HEK293 (cell line): ENCODE measurements at regions not wholly inside any gene's neighbourhood (a gene's known extent, or its start where the extent isn't known, plus 50 kb on each side); places are given as distances from the start of the nearest gene placed in this dataset.

ENCODE experiments used
- CTCF ChIA-PET: fragments of 350-600 bp; formaldehyde crosslinking; extraction: SDS; loops from one replicate; lab custom pipeline; 2021; ENCODE audit warnings: antibody characterized with exemption; lab: Yijun Ruan, JAX
- POLR2A ChIA-PET: fragments of 300-600 bp; formaldehyde crosslinking; extraction: SDS; loops from one replicate; lab custom pipeline; 2020; ENCODE audit warnings: antibody characterized with exemption, inconsistent platforms; lab: Yijun Ruan, JAX
- H3K27ac ChIP-seq: fragments of 200-500 bp; sonication (Bioruptor generic); 2 replicates; pipeline ENCODE4 v1.5.1; 2014; ENCODE audit warnings: low read depth, low read length, control low read depth, inconsistent platforms; ENCODE audit errors: extremely low read depth
- H3K36me3 ChIP-seq, 2 experiments: fragments of 200-500 bp in 1 of 2; sonication (Bioruptor generic) in 1 of 2; 1 replicate in 1 of 2; 2 replicates in 1 of 2; pipeline ENCODE4 v1.5.1; 2014 to 2017; ENCODE audit warnings: inconsistent platforms in 2 of 2, low read length in 2 of 2; ENCODE audit not compliant: control insufficient read depth in 2 of 2, insufficient read depth in 1 of 2
- H3K4me1 ChIP-seq: fragments of 200-500 bp; sonication (Bioruptor generic); 2 replicates; pipeline ENCODE4 v1.5.1; 2014; ENCODE audit warnings: mild to moderate bottlenecking, low read length, inconsistent platforms; ENCODE audit not compliant: control insufficient read depth, insufficient read depth
- H3K4me3 ChIP-seq: 2 replicates; pipeline ENCODE4 v1.5.1; 2011; ENCODE audit warnings: low read depth, mild to moderate bottlenecking, control low read depth, low read length, moderate library complexity
- H3K9me3 ChIP-seq: fragments of 200-500 bp; sonication (Bioruptor generic); 2 replicates; pipeline ENCODE4 v1.5.1; 2014; ENCODE audit warnings: low read depth, low read length, inconsistent platforms; ENCODE audit not compliant: control insufficient read depth, insufficient read depth
- BCL11A ChIP-seq: fragments of 450-650 bp; formaldehyde crosslinking; IDR thresholded peaks from 2 replicates; pipeline ENCODE4 v1.5.1; 2016; ENCODE audit warnings: low read depth, missing biosample characterization, missing genetic modification characterization
- SP3 ChIP-seq: fragments of 450-650 bp; formaldehyde crosslinking; IDR thresholded peaks from 2 replicates; pipeline ENCODE4 v1.5.1; 2016; ENCODE audit warnings: missing biosample characterization, missing genetic modification characterization
- SP7 ChIP-seq: fragments of 450-650 bp; formaldehyde crosslinking; IDR thresholded peaks from 2 replicates; pipeline ENCODE4 v1.5.1; 2016; ENCODE audit warnings: missing biosample characterization, missing genetic modification characterization
- TSHZ1 ChIP-seq: fragments of 450-650 bp; formaldehyde crosslinking; IDR thresholded peaks from 2 replicates; pipeline ENCODE4 v1.5.1; 2016; ENCODE audit warnings: missing biosample characterization, missing genetic modification characterization, borderline replicate concordance
- ZBTB21 ChIP-seq: fragments of 450-650 bp; formaldehyde crosslinking; IDR thresholded peaks from 2 replicates; pipeline ENCODE4 v1.5.1; 2017; ENCODE audit warnings: missing biosample characterization, missing genetic modification characterization
- ZBTB7A ChIP-seq: fragments of 450-650 bp; formaldehyde crosslinking; IDR thresholded peaks from 2 replicates; pipeline ENCODE4 v1.5.1; 2016; ENCODE audit warnings: low read depth, missing biosample characterization, missing genetic modification characterization
- ZNF112 ChIP-seq: fragments of 450-650 bp; formaldehyde crosslinking; IDR thresholded peaks from 2 replicates; pipeline ENCODE4 v1.5.0; 2017; ENCODE audit warnings: missing biosample characterization, missing genetic modification characterization
- ZNF140 ChIP-seq: fragments of 450-650 bp; formaldehyde crosslinking; IDR thresholded peaks from 2 replicates; pipeline ENCODE4 v1.5.1; 2016; ENCODE audit warnings: missing biosample characterization, missing genetic modification characterization
- ZNF239 ChIP-seq: fragments of 450-650 bp; formaldehyde crosslinking; IDR thresholded peaks from 2 replicates; pipeline ENCODE4 v1.5.1; 2016; ENCODE audit warnings: missing biosample characterization, missing genetic modification characterization
- ZNF248 ChIP-seq: fragments of 450-650 bp; formaldehyde crosslinking; IDR thresholded peaks from 2 replicates; pipeline ENCODE4 v1.5.1; 2017; ENCODE audit warnings: missing biosample characterization, missing genetic modification characterization
- ZNF366 ChIP-seq: fragments of 450-650 bp; formaldehyde crosslinking; conservative IDR thresholded peaks from 2 replicates; pipeline ENCODE4 v1.5.1; 2016; ENCODE audit warnings: missing biosample characterization, missing genetic modification characterization
- ZNF398 ChIP-seq: fragments of 450-650 bp; formaldehyde crosslinking; IDR thresholded peaks from 2 replicates; pipeline ENCODE4 v1.5.1; 2017; ENCODE audit warnings: missing biosample characterization, missing genetic modification characterization
- ZNF426 ChIP-seq: fragments of 450-650 bp; formaldehyde crosslinking; IDR thresholded peaks from 2 replicates; pipeline ENCODE4 v1.5.1; 2017; ENCODE audit warnings: missing biosample characterization, missing genetic modification characterization, mild to moderate bottlenecking, inconsistent platforms, moderate library complexity
- ZNF510 ChIP-seq: fragments of 450-650 bp; formaldehyde crosslinking; IDR thresholded peaks from 2 replicates; pipeline ENCODE4 v1.5.1; 2018; ENCODE audit warnings: mild to moderate bottlenecking, missing genetic modification characterization, missing biosample characterization; ENCODE audit not compliant: insufficient replicate concordance
- ZNF513 ChIP-seq: fragments of 450-650 bp; IDR thresholded peaks from 2 replicates; pipeline ENCODE4 v1.5.1; 2018; ENCODE audit warnings: missing biosample characterization, missing genetic modification characterization
- ZNF624 ChIP-seq: fragments of 450-650 bp; formaldehyde crosslinking; IDR thresholded peaks from 2 replicates; pipeline ENCODE4 v1.5.1; 2017; ENCODE audit warnings: missing biosample characterization, missing genetic modification characterization
- ZNF677 ChIP-seq: fragments of 450-650 bp; IDR thresholded peaks from 2 replicates; pipeline ENCODE4 v1.5.0; 2018; ENCODE audit warnings: missing biosample characterization, mild to moderate bottlenecking, missing genetic modification characterization, moderate library complexity
- ZNF76 ChIP-seq: fragments of 450-650 bp; formaldehyde crosslinking; IDR thresholded peaks from 2 replicates; pipeline ENCODE4; 2016; ENCODE audit warnings: low read depth, missing biosample characterization, missing genetic modification characterization, borderline replicate concordance
- ZNF777 ChIP-seq: fragments of 450-650 bp; formaldehyde crosslinking; IDR thresholded peaks from 2 replicates; pipeline ENCODE4 v1.5.1; 2017; ENCODE audit warnings: missing biosample characterization, missing genetic modification characterization, borderline replicate concordance
- ZSCAN16 ChIP-seq: fragments of 450-650 bp; formaldehyde crosslinking; IDR thresholded peaks from 2 replicates; pipeline ENCODE4 v1.5.1; 2016; ENCODE audit warnings: missing biosample characterization, missing genetic modification characterization
- ZSCAN18 ChIP-seq: fragments of 450-650 bp; formaldehyde crosslinking; IDR thresholded peaks from 2 replicates; pipeline ENCODE4 v1.5.1; 2016; ENCODE audit warnings: missing biosample characterization, missing genetic modification characterization

GRCh38 chr1:221416142-221416541 is 325.7 kb downstream of the DUSP10 start (continued):
- no peak for TF ChIP-seq TSHZ1 (tag by site-specific recombination)
- TF ChIP-seq ZNF398 (tag by site-specific recombination): no peak
- no peak for TF ChIP-seq ZNF513
- TF ChIP-seq, all 188 proteins: peak for 0

GRCh38 chr1:221416723-221417122 is 325.2 kb downstream of the DUSP10 start:
- CTCF ChIA-PET: interaction anchor here (0.6 to 2.5 kb wide), 2 partner anchors 67 to 153 kb away, joined by 3 to 10 read pairs; no protein-coding TSS in a partner anchor
- Histone ChIP-seq H3K9me3 (no peaks in the 10 kb centered on the region), H3K4me1 (no peaks in the 10 kb centered on the region), H3K4me3 (no peak overlapping the region), H3K36me3 (no peaks in the 10 kb centered on the region), H3K27ac (no peak overlapping the region)
- POLR2A ChIA-PET: no interaction called here
- TF ChIP-seq BCL11A (tag by site-specific recombination) (no peak), ZNF76 (no peak), ZSCAN16 (tag by site-specific recombination) (no peak), SP3 (tag by site-specific recombination) (no peak), ZNF140 (tag by site-specific recombination) (no peak), ZNF239 (tag by site-specific recombination) (no peak), ZSCAN18 (tag by site-specific recombination) (no peak), ZBTB21 (tag by site-specific recombination) (no peak), ZBTB7A (tag by site-specific recombination) (no peak), ZNF510 (tag by site-specific recombination) (no peak), ZNF426 (no peak), ZNF112 (tag by site-specific recombination) (no peak), ZNF366 (tag by site-specific recombination) (no peak)

GRCh38 chr1:221418346-221418745 is 323.5 kb downstream of the DUSP10 start:
- Histone ChIP-seq H3K27ac (no peak overlapping the region), H3K9me3 (no peaks in the 10 kb centered on the region), H3K4me3 (no peak overlapping the region), H3K36me3 (no peaks in the 10 kb centered on the region), H3K4me1 (no peaks in the 10 kb centered on the region)
- POLR2A ChIA-PET: no interaction called here
- CTCF ChIA-PET: interaction anchor here (0.6 kb wide), 1 partner anchor 212 kb away, joined by 3 read pairs; no protein-coding TSS in a partner anchor
- TF ChIP-seq ZNF248 (tag by site-specific recombination) (no peak), ZNF624 (no peak), ZNF777 (no peak), SP7 (tag by site-specific recombination) (no peak), ZNF677 (tag by site-specific recombination) (no peak)
- TF ChIP-seq, all 188 proteins: peak for 0
